H9 (cell line): ENCODE measurements at regions not wholly inside any gene's neighbourhood (a gene's known extent, or its start where the extent isn't known, plus 50 kb on each side); places are given as distances from the start of the nearest gene placed in this dataset.
"Not testable (repeated sequence)": the region's sequence is repeated elsewhere in the genome, so short reads cannot be mapped to it uniquely, and the experiment has no call there.

Source experiments
- DNase-seq: peaks from one replicate; pipeline ENCODE4 v3.0.0-alpha.2; 2017
- H2AFZ ChIP-seq: one replicate; pipeline ENCODE4 v1.6.1; 2013; ENCODE audit warnings: mild to moderate bottlenecking, low read length, control low read depth, moderate library complexity
- H2AK5ac ChIP-seq: 2 replicates; pipeline ENCODE4 v1.6.1; 2013; ENCODE audit warnings: low read length, control low read depth, mixed read lengths; ENCODE audit not compliant: insufficient read length
- H2BK120ac ChIP-seq: one replicate; pipeline ENCODE4 v1.6.1; 2013; ENCODE audit warnings: low read depth, mild to moderate bottlenecking, low read length, control low read depth, inconsistent platforms; ENCODE audit not compliant: poor library complexity, severe bottlenecking
- H2BK12ac ChIP-seq: 2 replicates; pipeline ENCODE4 v1.6.1; 2013; ENCODE audit warnings: low read length, control low read depth, mixed read lengths, low read depth; ENCODE audit not compliant: insufficient read length
- H2BK15ac ChIP-seq: 2 replicates; pipeline ENCODE4 v1.6.1; 2013; ENCODE audit warnings: low read depth, low read length, control low read depth
- H2BK20ac ChIP-seq: one replicate; pipeline ENCODE4 v1.6.1; 2013; ENCODE audit warnings: low read depth, mild to moderate bottlenecking, low read length, control low read depth, inconsistent platforms; ENCODE audit not compliant: poor library complexity, severe bottlenecking
- H2BK5ac ChIP-seq: 2 replicates; pipeline ENCODE4 v1.6.1; 2013; ENCODE audit warnings: low read length, control low read depth, mixed read lengths; ENCODE audit not compliant: insufficient read length
- H3K14ac ChIP-seq: 2 replicates; pipeline ENCODE4 v1.6.1; 2013; ENCODE audit warnings: low read length, control low read depth; ENCODE audit not compliant: insufficient read depth
- H3K18ac ChIP-seq: 2 replicates; pipeline ENCODE4 v1.6.1; 2013; ENCODE audit warnings: low read depth, mild to moderate bottlenecking, mixed read lengths, low read length, control low read depth; ENCODE audit not compliant: insufficient read length
- H3K23ac ChIP-seq: 2 replicates; pipeline ENCODE4 v1.6.1; 2013; ENCODE audit warnings: low read length, control low read depth, mixed read lengths, low read depth; ENCODE audit not compliant: insufficient read length
- H3K23me2 ChIP-seq: 2 replicates; pipeline ENCODE4 v1.6.1; 2013; ENCODE audit warnings: low read depth, mild to moderate bottlenecking, mixed read lengths, low read length, control low read depth; ENCODE audit not compliant: insufficient read length, poor library complexity, severe bottlenecking
- H3K27ac ChIP-seq: 2 replicates; pipeline ENCODE4 v1.5.1; 2013; ENCODE audit warnings: low read length, control low read depth, mixed read lengths, low read depth; ENCODE audit not compliant: insufficient read length
- H3K27me3 ChIP-seq: 2 replicates; pipeline ENCODE4 v1.6.1; 2013; ENCODE audit warnings: low read length, control low read depth, inconsistent platforms; ENCODE audit not compliant: insufficient read depth
- H3K4ac ChIP-seq: 2 replicates; pipeline ENCODE4 v1.6.1; 2013; ENCODE audit warnings: low read depth, mild to moderate bottlenecking, control low read depth, inconsistent platforms, low read length, moderate library complexity
- H3K4me1 ChIP-seq: 2 replicates; pipeline ENCODE4 v1.6.1; 2013; ENCODE audit warnings: low read length, control low read depth, inconsistent platforms; ENCODE audit not compliant: insufficient read depth
- H3K4me2 ChIP-seq: 2 replicates; pipeline ENCODE4 v1.6.1; 2013; ENCODE audit warnings: low read length, control low read depth, mixed read lengths; ENCODE audit not compliant: insufficient read length, insufficient read depth
- H3K56ac ChIP-seq: 2 replicates; pipeline ENCODE4 v1.6.1; 2013; ENCODE audit warnings: low read depth, mild to moderate bottlenecking, mixed read lengths, low read length, control low read depth; ENCODE audit not compliant: insufficient read length
- H3K79me1 ChIP-seq: 2 replicates; pipeline ENCODE4 v1.6.1; 2013; ENCODE audit warnings: low read depth, mild to moderate bottlenecking, moderate library complexity, low read length, control low read depth, inconsistent platforms; ENCODE audit not compliant: insufficient read depth, poor library complexity, severe bottlenecking
- H3K79me2 ChIP-seq: 2 replicates; pipeline ENCODE4 v1.6.1; 2013; ENCODE audit warnings: low read length, control low read depth, inconsistent platforms; ENCODE audit not compliant: insufficient read depth
- H3K9ac ChIP-seq: 2 replicates; pipeline ENCODE4 v1.6.1; 2013; ENCODE audit warnings: low read length, control low read depth, mixed read lengths; ENCODE audit not compliant: insufficient read length; ENCODE audit errors: extremely low read depth
- H3K9me3 ChIP-seq: one replicate; pipeline ENCODE4 v1.6.1; 2013; ENCODE audit warnings: low read depth, low read length, inconsistent platforms; ENCODE audit not compliant: control insufficient read depth
- H3T11ph ChIP-seq: one replicate; pipeline ENCODE4 v1.6.1; 2013; ENCODE audit warnings: mild to moderate bottlenecking, low read length, control low read depth, inconsistent platforms
- H4K20me1 ChIP-seq: one replicate; pipeline ENCODE4 v1.6.1; 2013; ENCODE audit not compliant: control insufficient read depth, insufficient read length, insufficient read depth
- H4K5ac ChIP-seq: 2 replicates; pipeline ENCODE4 v1.6.1; 2013; ENCODE audit warnings: low read depth, mild to moderate bottlenecking, mixed read lengths, low read length, control low read depth; ENCODE audit not compliant: insufficient read length
- H4K8ac ChIP-seq: replicated peaks from 2 replicates; pipeline ENCODE4 v1.6.1; 2013; ENCODE audit warnings: low read length, control low read depth, mixed read lengths, low read depth; ENCODE audit not compliant: insufficient read length
- H4K91ac ChIP-seq: 2 replicates; pipeline ENCODE4 v1.6.1; 2013; ENCODE audit warnings: low read depth, mild to moderate bottlenecking, moderate library complexity, mixed read lengths, low read length, control low read depth; ENCODE audit not compliant: insufficient read length
- H3K27ac Mint-ChIP-seq, 3 experiments: 2 replicates in 2 of 3; 3 replicates in 1 of 3; pipeline ENCODE4 v1.8.0; 2020 to 2021; ENCODE audit warnings: mixed read lengths in 3 of 3, mild to moderate bottlenecking in 1 of 3, moderate library complexity in 1 of 3
- H3K27me3 Mint-ChIP-seq: 2 replicates; pipeline ENCODE4 v1.8.0; 2021; ENCODE audit warnings: low read depth, mild to moderate bottlenecking, moderate library complexity, mixed read lengths
- H3K36me3 Mint-ChIP-seq, 3 experiments: 2 replicates in 2 of 3; 3 replicates in 1 of 3; pipeline ENCODE4 v1.8.0; 2020 to 2021; ENCODE audit warnings: low read depth in 3 of 3, mixed read lengths in 3 of 3; ENCODE audit not compliant: insufficient read depth in 1 of 3
- H3K4me1 Mint-ChIP-seq, 2 experiments: 2 replicates each; pipeline ENCODE4 v1.8.0; 2020; ENCODE audit warnings: mixed read lengths in 2 of 2
- H3K4me3 Mint-ChIP-seq, 2 experiments: 2 replicates in 1 of 2; 3 replicates in 1 of 2; pipeline ENCODE4 v1.8.0; 2020 to 2021; ENCODE audit warnings: mild to moderate bottlenecking in 2 of 2, mixed read lengths in 2 of 2, moderate library complexity in 1 of 2
- H3K9me3 Mint-ChIP-seq, 2 experiments: 2 replicates in 1 of 2; 3 replicates in 1 of 2; pipeline ENCODE4 v1.8.0; 2020; ENCODE audit warnings: mild to moderate bottlenecking in 2 of 2, mixed read lengths in 2 of 2, moderate library complexity in 1 of 2
- CTCF ChIP-seq: fragments of 200-600 bp; sonication (generic); conservative IDR thresholded peaks from 3 replicates; pipeline ENCODE4 v1.8.0; 2021; ENCODE audit warnings: antibody characterized with exemption, mild to moderate bottlenecking
- WGBS: extraction: QIAGEN DNeasy Blood & Tissue Kit; methylation state at CpG from one replicate; pipeline ENCODE4 v1.1.7; 2013; ENCODE audit warnings: missing lambda C conversion rate, low lambda C conversion rate, mixed read lengths; ENCODE audit not compliant: insufficient read length; ENCODE audit errors: extremely low coverage; 5-methylcytosine and 5-hydroxymethylcytosine counted together

GRCh38 chr14:105914738-105915385 lies 388.5 kb downstream of the TMEM121 start:
- no peak overlapping the region for H3K4ac ChIP-seq
- H3K36me3 Mint-ChIP-seq, result peaks cover 3 to 25% (median 14%) of the 10 kb centered on the region in 3 experiments; a peak in 4 of 7 replicates
- no peak overlapping the region for H3K18ac ChIP-seq
- H2BK12ac ChIP-seq, result no peak overlapping the region
- no peak overlapping the region for H2BK120ac ChIP-seq
- no peak overlapping the region for H3K4me2 ChIP-seq
- H3K27ac ChIP-seq, result no peak overlapping the region
- no peak overlapping the region for H3K9ac ChIP-seq
- no CpG with 5 or more reads among the region's 8 CpGs for WGBS
- H3K56ac ChIP-seq, result no peak overlapping the region
- H3K9me3 ChIP-seq, result peaks cover 93% of the 10 kb centered on the region
- no peaks in the 10 kb centered on the region for H3K4me1 Mint-ChIP-seq
- no peak overlapping the region for H2AK5ac ChIP-seq
- no peaks in the 10 kb centered on the region for H3K79me2 ChIP-seq
- no peak overlapping the region for H2AFZ ChIP-seq
- no peak overlapping the region for H3K23ac ChIP-seq
- H3K27me3 ChIP-seq, result no peaks in the 10 kb centered on the region
- H3T11ph ChIP-seq, result no peak overlapping the region
- no peak overlapping the region for H2BK15ac ChIP-seq
- no peak overlapping the region for H4K8ac ChIP-seq
- H3K14ac ChIP-seq, result no peak overlapping the region
- H3K27me3 Mint-ChIP-seq, result no peaks in the 10 kb centered on the region; the same call in 1 of the 2 replicates
- H2BK5ac ChIP-seq, result no peak overlapping the region
- H3K23me2 ChIP-seq, result no peaks in the 10 kb centered on the region
- no peak for TF ChIP-seq CTCF
- H4K91ac ChIP-seq, result no peak overlapping the region
- H3K4me3 Mint-ChIP-seq, result no peak overlapping the region
- no peaks in the 10 kb centered on the region for H3K4me1 ChIP-seq
- no peak for DNase-seq
- no peaks in the 10 kb centered on the region for H3K79me1 ChIP-seq
- no peak overlapping the region for H3K27ac Mint-ChIP-seq
- H4K5ac ChIP-seq, result no peak overlapping the region
- H2BK20ac ChIP-seq, result no peak overlapping the region
- H3K9me3 Mint-ChIP-seq, result peaks cover 84 to 91% of the 10 kb centered on the region in 2 experiments
- no peaks in the 10 kb centered on the region for H4K20me1 ChIP-seq

- H4K20me1 ChIP-seq, H3K27me3 ChIP-seq, H4K5ac ChIP-seq, H2AFZ ChIP-seq, H3K4me2 ChIP-seq, DNase-seq, H2BK120ac ChIP-seq, H3K56ac ChIP-seq, H3T11ph ChIP-seq, H2BK20ac ChIP-seq, H3K27me3 Mint-ChIP-seq, H2BK15ac ChIP-seq, H3K27ac ChIP-seq, H3K9ac ChIP-seq, H4K91ac ChIP-seq, H3K79me2 ChIP-seq, H3K4me1 ChIP-seq, H2AK5ac ChIP-seq, H4K8ac ChIP-seq, H3K27ac Mint-ChIP-seq, H3K14ac ChIP-seq, H2BK5ac ChIP-seq, H3K4ac ChIP-seq, H3K4me1 Mint-ChIP-seq, H3K79me1 ChIP-seq, H3K18ac ChIP-seq, H3K23me2 ChIP-seq, H2BK12ac ChIP-seq, H3K23ac ChIP-seq: not testable (repeated sequence)
- Mint-ChIP-seq H3K36me3 (peaks cover 3 to 27% (median 15%) of the 10 kb centered on the region in 3 experiments; a peak in 6 of 7 replicates), H3K4me3 (peak overlapping the region in 1 of 2 experiments; percentile 2; a peak in 1 of 5 replicates), H3K9me3 (peaks cover 86 to 92% of the 10 kb centered on the region in 2 experiments)
- H3K9me3 ChIP-seq, result peaks cover 93% of the 10 kb centered on the region
- WGBS, result no CpG with 5 or more reads among the region's 3 CpGs
These were observed 389.2 kb downstream of the TMEM121 start for GRCh38 chr14:105915546-105915945.
